Keratinocyte (primary cell): ENCODE measurements at regions not wholly inside any gene's neighbourhood (a gene's known extent, or its start where the extent isn't known, plus 50 kb on each side); places are given as distances from the start of the nearest gene placed in this dataset.

Experiments used
- DNase-seq: peaks from one replicate; pipeline ENCODE4 v3.0.0-alpha.2; 2011; ENCODE audit warnings: low read depth, missing footprints, low spot score
- FAIRE-seq: peaks from 2 replicates; lab custom pipeline; 2011; peaks lifted over from hg19 to GRCh38; lab: Jason Lieb, UNC
- H2AFZ ChIP-seq: 2 replicates; pipeline ENCODE4 v1.6.0; 2012; ENCODE audit warnings: low read length, control low read depth, inconsistent platforms; ENCODE audit not compliant: control insufficient read depth
- H3K27ac ChIP-seq: 2 replicates; pipeline ENCODE4 v1.5.1; 2011; ENCODE audit warnings: low read length; ENCODE audit not compliant: control insufficient read depth, insufficient read depth
- H3K27me3 ChIP-seq: 3 replicates; pipeline ENCODE4 v1.6.0; 2011; ENCODE audit warnings: low read length; ENCODE audit not compliant: control insufficient read depth, insufficient read depth; ENCODE audit errors: extremely low read depth
- H3K36me3 ChIP-seq, 2 experiments: 2 replicates in 1 of 2; 3 replicates in 1 of 2; pipeline ENCODE4 v1.5.1; 2011; ENCODE audit warnings: low read length in 2 of 2, mild to moderate bottlenecking in 1 of 2; ENCODE audit not compliant: control insufficient read depth in 2 of 2, insufficient read depth in 2 of 2; ENCODE audit errors: extremely low read depth in 1 of 2
- H3K4me1 ChIP-seq: 3 replicates; pipeline ENCODE4 v1.5.1; 2011; ENCODE audit warnings: low read length; ENCODE audit not compliant: control insufficient read depth, insufficient read depth; ENCODE audit errors: extremely low read depth
- H3K4me2 ChIP-seq: 3 replicates; pipeline ENCODE4 v1.6.0; 2011; ENCODE audit warnings: low read depth, low read length; ENCODE audit not compliant: control insufficient read depth, insufficient read depth; ENCODE audit errors: extremely low read depth
- H3K4me3 ChIP-seq, 3 experiments: fragments of 200-600 bp in 1 of 3; sonication (generic) in 1 of 3; 2 replicates in 2 of 3; 3 replicates in 1 of 3; pipeline ENCODE4 v1.5.1; 2011 to 2016; ENCODE audit warnings: low read length in 3 of 3, mild to moderate bottlenecking in 3 of 3, control low read depth in 2 of 3, inconsistent platforms in 1 of 3, low read depth in 1 of 3, mixed read lengths in 1 of 3, mixed run types in 1 of 3, moderate library complexity in 1 of 3; ENCODE audit not compliant: control insufficient read depth in 2 of 3, insufficient read depth in 2 of 3; ENCODE audit errors: extremely low read depth in 1 of 3
- H3K79me2 ChIP-seq: 2 replicates; pipeline ENCODE4 v1.6.0; 2012; ENCODE audit warnings: low read length; ENCODE audit not compliant: control insufficient read depth, insufficient read depth
- H3K9ac ChIP-seq: 3 replicates; pipeline ENCODE4 v1.6.0; 2011; ENCODE audit warnings: low read length; ENCODE audit not compliant: control insufficient read depth, insufficient read depth; ENCODE audit errors: extremely low read depth
- H3K9me1 ChIP-seq: 3 replicates; pipeline ENCODE4 v1.6.0; 2011; ENCODE audit warnings: low read length; ENCODE audit not compliant: control insufficient read depth, insufficient read depth; ENCODE audit errors: extremely low read depth
- H3K9me3 ChIP-seq: 2 replicates; pipeline ENCODE4 v1.5.1; 2012; ENCODE audit warnings: low read depth, low read length; ENCODE audit not compliant: control insufficient read depth
- H4K20me1 ChIP-seq: 3 replicates; pipeline ENCODE4 v1.6.0; 2011; ENCODE audit warnings: low read length; ENCODE audit not compliant: control insufficient read depth, insufficient read depth; ENCODE audit errors: extremely low read depth
- CTCF ChIP-seq, 3 experiments: IDR thresholded peaks in 1 of 3; conservative IDR thresholded peaks in 1 of 3; optimal IDR thresholded peaks in 1 of 3; 2 replicates in 2 of 3; 3 replicates in 1 of 3; pipeline versions ENCODE3 to v1.5.1; 2011; ENCODE audit warnings: low read length in 3 of 3, mild to moderate bottlenecking in 3 of 3, moderate library complexity in 2 of 3, control low read depth in 1 of 3, inconsistent platforms in 1 of 3; ENCODE audit not compliant: insufficient read depth in 2 of 3; ENCODE audit errors: extremely low read depth in 1 of 3
- EZH2 ChIP-seq: IDR thresholded peaks from one replicate; pipeline ENCODE4 v1.6.1; 2012; ENCODE audit warnings: inconsistent platforms, mild to moderate bottlenecking, low read length, moderate library complexity
- dilution Hi-C: fragments of 300-500 bp; cut with MboI; formaldehyde crosslinking; loops from one replicate; pipeline ENCODE4 v1.7.0; 2020; ENCODE audit warnings: low sequenced_read_pairs; ENCODE audit not compliant: extremely low pct_ligation_motif_present

- FAIRE-seq (no peak), DNase-seq (no peak)
- no peaks in the 10 kb centered on the region for H3K36me3 ChIP-seq
- no peak overlapping the region for H2AFZ ChIP-seq
- H3K27me3 ChIP-seq: no peaks in the 10 kb centered on the region
- H3K4me1 ChIP-seq: peaks cover under 1% of the 10 kb centered on the region
- no peak overlapping the region for H3K4me3 ChIP-seq
- TF ChIP-seq CTCF (optimal IDR thresholded peaks at IDR 0.05 in 1 of 3, IDR thresholded peaks at IDR 0.05 in 1 of 3, conservative IDR thresholded peaks at IDR 0.05 in 1 of 3; ENCODE audit: extremely low read depth in 1 of 3, insufficient read depth in 2 of 3, low read length in 3 of 3) (no peak), EZH2 (no peak)
- H3K9ac ChIP-seq: no peak overlapping the region
- H3K4me2 ChIP-seq: no peak overlapping the region
- no peaks in the 10 kb centered on the region for H3K9me3 ChIP-seq
- no peak overlapping the region for H3K27ac ChIP-seq
- no peaks in the 10 kb centered on the region for H4K20me1 ChIP-seq
- dilution Hi-C loops: no loop called here
- H3K79me2 ChIP-seq: no peaks in the 10 kb centered on the region
- H3K9me1 ChIP-seq: no peaks in the 10 kb centered on the region
These were observed 881.1 kb upstream of the AUTS2 start for GRCh38 chr7:68717176-68717575.

- Histone ChIP-seq H3K4me3 (no peak overlapping the region), H3K9ac (no peak overlapping the region), H3K36me3 (no peaks in the 10 kb centered on the region), H4K20me1 (no peaks in the 10 kb centered on the region), H3K27me3 (no peaks in the 10 kb centered on the region), H3K9me3 (no peaks in the 10 kb centered on the region), H3K9me1 (no peaks in the 10 kb centered on the region), H3K27ac (no peak overlapping the region), H3K4me1 (peaks cover 3% of the 10 kb centered on the region), H2AFZ (no peak overlapping the region), H3K79me2 (no peaks in the 10 kb centered on the region), H3K4me2 (no peak overlapping the region)
- DNase-seq (no peak), FAIRE-seq (no peak)
- dilution Hi-C loops: no loop called here
- TF ChIP-seq CTCF (optimal IDR thresholded peaks at IDR 0.05 in 1 of 3, IDR thresholded peaks at IDR 0.05 in 1 of 3, conservative IDR thresholded peaks at IDR 0.05 in 1 of 3; ENCODE audit: extremely low read depth in 1 of 3, insufficient read depth in 2 of 3, low read length in 3 of 3) (no peak), EZH2 (no peak)
These were observed 880.2 kb upstream of the AUTS2 start for GRCh38 chr7:68718097-68718551.
